ENCODE measurements at regions not wholly inside any gene's neighbourhood (a gene's known extent, or its start where the extent isn't known, plus 50 kb on each side); places are given as distances from the start of the nearest gene placed in this dataset.

DNA sequence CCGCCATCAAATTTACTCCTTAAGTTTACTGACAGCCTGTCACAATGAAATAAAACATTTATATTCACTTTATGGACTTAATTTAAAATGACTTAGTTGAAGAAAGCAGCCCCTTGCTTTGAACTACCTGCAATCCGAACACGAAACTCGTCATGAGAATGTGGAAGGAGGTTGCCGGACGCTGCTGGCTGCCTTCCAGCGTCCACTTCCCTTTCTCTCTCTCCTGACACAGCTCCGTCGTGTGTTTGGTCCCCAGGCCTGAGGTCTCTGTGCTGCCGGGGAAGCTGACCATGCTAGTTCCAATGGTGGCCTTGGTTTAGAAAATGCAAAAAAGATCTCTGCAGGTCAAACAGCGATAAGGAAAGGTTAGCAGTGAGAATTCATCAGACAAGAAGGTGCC, 519.7 kb downstream of the CDH26 start:
- TF ChIP-seq, protein P1, sequence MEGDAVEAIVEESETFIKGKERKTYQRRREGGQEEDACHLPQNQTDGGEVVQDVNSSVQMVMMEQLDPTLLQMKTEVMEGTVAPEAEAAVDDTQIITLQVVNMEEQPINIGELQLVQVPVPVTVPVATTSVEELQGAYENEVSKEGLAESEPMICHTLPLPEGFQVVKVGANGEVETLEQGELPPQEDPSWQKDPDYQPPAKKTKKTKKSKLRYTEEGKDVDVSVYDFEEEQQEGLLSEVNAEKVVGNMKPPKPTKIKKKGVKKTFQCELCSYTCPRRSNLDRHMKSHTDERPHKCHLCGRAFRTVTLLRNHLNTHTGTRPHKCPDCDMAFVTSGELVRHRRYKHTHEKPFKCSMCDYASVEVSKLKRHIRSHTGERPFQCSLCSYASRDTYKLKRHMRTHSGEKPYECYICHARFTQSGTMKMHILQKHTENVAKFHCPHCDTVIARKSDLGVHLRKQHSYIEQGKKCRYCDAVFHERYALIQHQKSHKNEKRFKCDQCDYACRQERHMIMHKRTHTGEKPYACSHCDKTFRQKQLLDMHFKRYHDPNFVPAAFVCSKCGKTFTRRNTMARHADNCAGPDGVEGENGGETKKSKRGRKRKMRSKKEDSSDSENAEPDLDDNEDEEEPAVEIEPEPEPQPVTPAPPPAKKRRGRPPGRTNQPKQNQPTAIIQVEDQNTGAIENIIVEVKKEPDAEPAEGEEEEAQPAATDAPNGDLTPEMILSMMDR (IDR thresholded peaks at IDR 0.05; ENCODE audit: control insufficient read depth, insufficient read depth, low read depth, low read length, missing control alignments), result no peak

DNA sequence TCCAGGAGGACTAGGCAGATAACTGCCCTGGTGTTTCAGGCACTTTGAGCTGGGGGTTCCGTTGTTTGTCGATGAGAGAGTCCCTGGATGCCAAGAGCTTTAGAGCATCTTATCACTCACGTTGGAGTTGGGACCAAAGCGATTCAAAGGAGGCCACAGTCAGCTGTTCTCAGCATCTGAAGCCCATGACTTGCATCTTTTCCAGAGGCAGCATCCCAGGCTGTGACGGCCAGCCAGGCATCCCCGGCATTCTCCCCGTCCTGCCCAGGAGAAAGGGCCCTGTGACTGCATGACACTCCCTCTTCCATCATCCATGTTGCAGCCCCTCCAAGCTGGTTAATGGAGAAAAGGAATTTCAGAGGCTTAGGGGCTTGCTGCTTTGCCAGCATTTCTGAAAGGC, 520.3 kb downstream of the CDH26 start:
- no peak for DNase-seq (ENCODE audit: low read depth)
- no peak overlapping the region for H3K4me3 ChIP-seq (ENCODE audit: control insufficient read depth, low read depth, low read length)
- TF ChIP-seq, protein P1 (IDR thresholded peaks at IDR 0.05; ENCODE audit: control insufficient read depth, insufficient read depth, low read depth, low read length, missing control alignments), result no peak

More for the DNA sequence above, 519.7 kb downstream of the CDH26 start:
- DNase-seq (ENCODE audit: low read depth), result no peak
- no peak overlapping the region for H3K4me3 ChIP-seq (ENCODE audit: control insufficient read depth, low read depth, low read length)

DNA sequence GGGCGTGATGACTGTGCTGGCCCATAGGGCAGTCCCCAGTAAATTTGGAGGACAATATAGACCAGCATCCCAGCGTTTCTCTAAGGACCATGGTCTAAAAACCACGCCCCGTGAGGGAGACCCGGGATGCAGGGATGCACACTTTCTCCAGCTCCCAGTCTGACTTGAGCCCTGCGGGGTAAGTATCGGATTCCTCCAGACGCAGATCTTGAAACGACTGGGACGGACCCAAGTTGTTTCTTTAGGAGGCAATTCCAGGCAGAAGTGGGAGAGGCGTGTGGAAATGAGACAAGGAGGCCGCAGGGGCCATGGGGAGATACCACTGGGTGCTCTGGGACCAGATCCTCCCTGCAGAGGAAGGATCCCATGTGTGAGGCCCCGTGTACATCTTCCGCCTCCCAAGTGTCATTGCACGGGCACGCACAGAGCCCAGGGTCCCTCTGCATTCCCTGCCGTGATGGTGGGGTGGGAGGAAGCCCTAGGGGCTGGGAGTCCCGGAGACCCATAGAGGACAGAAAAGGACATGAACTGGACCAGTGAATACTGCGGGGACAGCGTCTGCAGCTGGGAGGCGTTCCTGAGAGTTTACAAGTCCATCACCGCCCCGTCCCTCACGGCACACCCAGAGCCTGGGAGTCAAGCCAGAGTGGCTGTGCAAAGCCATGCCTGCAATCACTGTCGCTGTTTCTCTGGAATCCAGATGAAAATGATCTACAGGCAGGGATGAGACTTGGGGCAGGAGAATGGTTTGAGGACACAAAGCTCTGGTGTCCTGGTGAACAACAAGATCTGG, 522.9 kb downstream of the CDH26 start:
- no peak overlapping the region for H3K4me3 ChIP-seq (ENCODE audit: control insufficient read depth, low read depth, low read length)
- TF ChIP-seq, protein P1 (IDR thresholded peaks at IDR 0.05; ENCODE audit: control insufficient read depth, insufficient read depth, low read depth, low read length, missing control alignments), result no peak
- no peak for DNase-seq (ENCODE audit: low read depth)

DNA sequence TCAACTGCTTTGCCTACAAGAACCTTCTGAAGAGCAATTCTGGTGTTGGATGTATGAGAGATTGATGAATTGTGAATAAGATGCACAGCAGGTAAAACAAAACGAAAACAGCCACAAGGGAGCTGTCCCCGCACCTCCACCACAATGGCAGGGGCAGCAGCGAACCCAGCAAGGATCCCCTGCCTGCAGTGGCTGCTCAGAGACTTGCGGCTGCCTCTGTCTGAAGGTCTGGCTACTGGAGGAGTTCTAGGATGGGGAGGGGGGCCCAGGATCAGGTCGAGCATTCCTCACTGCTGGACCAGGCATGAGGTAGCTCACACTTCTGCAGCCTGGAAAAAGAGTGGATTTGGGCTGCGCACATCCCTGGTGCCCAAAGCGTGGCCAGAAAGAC, 523.5 kb downstream of the CDH26 start:
- TF ChIP-seq, protein P1 (IDR thresholded peaks at IDR 0.05; ENCODE audit: control insufficient read depth, insufficient read depth, low read depth, low read length, missing control alignments), result no peak
- DNase-seq (ENCODE audit: low read depth), result no peak
- no peak overlapping the region for H3K4me3 ChIP-seq (ENCODE audit: control insufficient read depth, low read depth, low read length)

DNA sequence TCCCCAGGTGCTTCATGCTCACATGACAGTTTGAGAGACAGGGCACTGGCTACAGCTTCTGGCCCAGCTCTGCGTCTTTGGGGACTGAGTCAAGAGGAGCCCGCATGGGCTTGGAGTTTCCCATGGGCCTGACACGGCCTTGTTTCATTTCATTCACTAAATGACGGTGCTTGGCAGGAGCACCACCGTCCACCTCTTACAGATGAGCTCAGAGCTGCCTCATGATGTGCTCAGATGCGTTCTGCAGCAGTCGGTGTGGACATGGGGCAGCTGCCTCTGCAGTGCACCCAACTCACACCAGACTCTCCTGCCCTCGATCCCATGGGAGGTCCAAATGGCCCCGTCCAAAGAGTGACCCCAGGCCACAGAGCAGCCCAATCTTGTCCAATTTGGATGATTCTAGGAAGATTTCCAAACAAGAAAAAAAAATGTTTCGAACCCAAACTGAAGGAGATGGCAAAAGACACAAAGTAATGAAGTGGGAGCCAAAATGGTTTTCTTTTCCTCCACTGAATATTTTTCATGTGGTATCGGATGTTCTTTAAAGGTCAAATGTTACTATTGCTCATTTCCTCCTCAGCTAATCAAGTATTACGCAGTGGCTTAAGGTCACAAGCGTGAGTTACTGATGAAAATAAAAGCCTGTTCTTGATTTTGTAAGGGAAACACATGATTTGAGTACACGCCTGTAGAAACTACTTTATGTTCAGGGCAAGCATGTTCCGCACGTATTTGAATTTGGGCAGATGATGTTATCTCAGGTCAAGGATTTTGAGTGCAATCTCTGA, 524.2 kb downstream of the CDH26 start:
- no peak overlapping the region for H3K4me3 ChIP-seq (ENCODE audit: control insufficient read depth, low read depth, low read length)
- no peak for DNase-seq (ENCODE audit: low read depth)
- TF ChIP-seq, protein P1 (IDR thresholded peaks at IDR 0.05; ENCODE audit: control insufficient read depth, insufficient read depth, low read depth, low read length, missing control alignments), result no peak

DNA sequence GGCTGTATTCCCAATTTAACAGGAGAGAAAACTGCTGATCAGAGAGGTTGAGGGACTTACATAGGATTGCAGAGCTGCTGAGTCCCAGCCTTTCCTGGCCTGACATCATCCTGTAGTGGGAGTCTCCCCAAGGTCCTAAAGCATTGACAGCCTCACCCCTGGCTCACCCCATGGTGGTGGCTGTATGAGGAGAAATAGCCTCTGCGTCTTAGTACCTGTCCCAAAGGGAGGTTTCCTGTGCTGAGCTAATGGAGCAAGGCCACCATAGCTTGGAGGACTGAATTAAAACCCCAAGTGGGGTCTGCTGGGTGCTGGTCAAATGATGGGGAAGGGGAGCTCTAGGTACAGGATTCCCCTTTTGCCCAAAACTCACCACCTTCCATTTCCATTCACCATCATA, 525.1 kb downstream of the CDH26 start:
- DNase-seq (ENCODE audit: low read depth), result no peak
- no peak overlapping the region for H3K4me3 ChIP-seq (ENCODE audit: control insufficient read depth, low read depth, low read length)
- TF ChIP-seq, protein P1 (IDR thresholded peaks at IDR 0.05; ENCODE audit: control insufficient read depth, insufficient read depth, low read depth, low read length, missing control alignments), result no peak
